Tongue (tissue), 1 donor: ENCODE measurements at regions not wholly inside any gene's neighbourhood (a gene's known extent, or its start where the extent isn't known, plus 50 kb on each side); places are given as distances from the start of the nearest gene placed in this dataset.
A peak's percentile ranks its signal among the peaks of the same experiment; 100 is the strongest.

Experiments
- DNase-seq: peaks from one replicate; pipeline ENCODE4 v3.0.0-alpha.2; 2015

DNA sequence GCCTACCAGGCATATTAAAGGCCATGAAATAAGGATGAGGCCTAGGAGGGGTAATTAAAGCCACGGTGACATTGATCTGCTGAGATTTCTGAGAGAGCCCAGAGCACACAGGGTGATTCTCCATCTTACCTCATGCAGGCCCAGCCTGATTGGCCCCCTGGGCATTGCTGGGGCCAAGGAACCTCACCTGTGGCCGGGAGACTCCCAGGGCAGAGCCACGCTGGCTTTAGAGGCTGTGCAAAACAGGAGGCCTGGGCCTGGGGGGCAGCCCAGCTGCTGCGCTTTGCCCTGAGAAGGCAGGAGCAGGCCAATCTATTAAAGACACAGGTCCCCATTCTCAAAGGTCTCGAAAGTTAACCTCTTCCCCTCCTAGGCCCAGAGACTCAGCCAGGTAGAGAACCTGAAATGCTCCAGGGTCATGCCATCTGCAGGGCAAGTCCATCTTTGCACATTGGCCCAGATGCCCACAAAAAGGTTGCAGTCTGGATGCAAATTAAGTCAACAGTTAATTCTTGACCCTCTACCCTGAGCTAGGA is 1099.7 kb downstream of the BCL11B start:
- no peak for DNase-seq

DNA sequence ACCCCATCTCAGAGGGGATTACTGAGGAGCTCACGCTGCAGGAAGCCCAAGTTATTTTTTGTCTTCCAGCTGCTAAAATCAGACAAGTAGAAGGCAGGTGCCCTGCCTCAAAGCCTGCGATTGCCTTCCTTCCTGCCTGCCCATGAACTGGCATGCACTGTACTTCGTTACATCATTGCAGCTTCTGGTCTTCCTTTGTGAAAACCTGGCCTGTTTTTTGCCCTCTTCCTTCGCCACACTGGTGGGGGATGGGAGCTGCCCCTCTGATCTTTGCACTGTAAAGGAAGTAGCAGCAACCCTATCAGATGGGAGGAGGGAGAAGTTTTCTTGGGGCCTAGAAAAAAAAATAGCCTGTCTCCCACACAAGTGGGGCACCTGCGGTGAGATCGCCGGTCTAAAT is 1098.7 kb downstream of the BCL11B start:
- peak; percentile 48 for DNase-seq

DNA sequence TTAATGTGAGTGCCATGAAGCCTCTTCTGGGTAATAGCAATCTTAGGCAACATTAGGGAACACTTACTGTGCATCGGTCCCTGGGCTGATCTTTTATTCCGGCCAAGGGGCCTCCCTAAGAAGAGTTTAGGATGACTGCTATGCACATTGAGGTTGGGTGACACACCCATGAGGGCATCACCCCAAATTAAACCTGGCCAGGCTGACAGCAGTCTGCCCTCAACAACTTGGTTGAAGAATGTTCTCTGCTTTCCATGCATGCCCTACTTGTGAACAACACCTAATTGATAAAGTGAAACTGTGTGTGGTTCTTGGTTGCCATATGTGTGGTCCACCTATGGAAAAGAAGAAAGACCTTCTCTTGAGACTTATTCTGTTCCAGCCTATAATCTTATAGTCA is 1098.0 kb downstream of the BCL11B start:
- DNase-seq, result no peak

DNA sequence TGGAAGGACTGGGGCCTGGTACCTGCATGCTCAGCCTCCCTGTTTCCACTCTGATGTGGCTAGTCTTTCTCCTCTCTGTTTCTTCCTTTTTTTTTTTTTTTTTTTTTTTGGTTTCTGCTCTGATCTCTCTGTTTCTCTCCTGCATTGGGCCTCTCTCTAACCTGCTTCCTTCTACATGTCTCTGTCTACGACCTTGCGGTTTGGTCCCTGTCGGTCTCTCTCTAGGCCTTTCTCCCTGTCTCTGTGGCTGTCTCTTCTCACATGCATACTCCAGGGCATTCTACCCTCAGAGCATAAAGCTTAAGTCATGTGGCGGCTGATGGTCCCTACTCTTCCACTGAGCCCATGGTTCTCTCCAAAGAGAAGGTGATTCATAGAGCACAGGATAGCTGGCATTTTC is 1096.6 kb downstream of the BCL11B start:
- DNase-seq, result no peak

DNA sequence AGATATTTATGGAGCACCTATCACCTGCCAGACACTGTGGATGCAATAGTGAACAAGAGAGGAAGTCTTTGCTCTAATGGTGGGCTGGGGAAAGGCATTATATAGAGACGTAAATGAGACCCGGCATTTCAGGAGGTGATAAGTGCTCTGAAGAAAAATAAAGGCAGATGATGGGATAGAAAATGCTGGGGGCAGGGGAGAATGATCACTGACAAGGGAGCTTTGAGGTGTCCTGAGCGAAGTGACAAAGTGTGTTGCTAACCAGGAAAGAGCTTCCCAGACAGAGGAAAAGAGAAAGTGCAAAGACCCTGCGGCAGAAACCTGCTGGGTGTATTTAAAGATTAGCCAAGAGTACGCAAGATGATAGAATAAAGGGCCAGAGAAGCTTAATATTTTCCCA is 1096.1 kb downstream of the BCL11B start:
- no peak for DNase-seq

DNA sequence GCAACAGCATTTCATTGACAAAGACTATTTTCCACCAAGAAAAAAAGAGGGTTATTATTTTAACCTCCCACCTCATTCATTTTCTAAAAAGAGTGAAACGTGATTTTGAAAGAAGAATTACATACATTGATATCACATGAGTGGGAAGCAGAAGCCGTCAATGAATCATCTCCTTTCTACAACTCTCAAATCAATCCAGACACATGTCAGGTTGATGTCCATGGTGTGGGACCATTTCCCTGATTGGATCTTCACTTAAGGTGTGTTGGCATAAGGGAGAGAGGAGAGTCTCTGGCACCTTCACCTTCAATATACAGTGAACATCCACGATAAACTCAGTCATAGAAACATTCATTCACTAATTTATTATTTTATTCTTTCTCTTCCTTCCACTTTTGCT is 1095.1 kb downstream of the BCL11B start:
- DNase-seq, result no peak

DNA sequence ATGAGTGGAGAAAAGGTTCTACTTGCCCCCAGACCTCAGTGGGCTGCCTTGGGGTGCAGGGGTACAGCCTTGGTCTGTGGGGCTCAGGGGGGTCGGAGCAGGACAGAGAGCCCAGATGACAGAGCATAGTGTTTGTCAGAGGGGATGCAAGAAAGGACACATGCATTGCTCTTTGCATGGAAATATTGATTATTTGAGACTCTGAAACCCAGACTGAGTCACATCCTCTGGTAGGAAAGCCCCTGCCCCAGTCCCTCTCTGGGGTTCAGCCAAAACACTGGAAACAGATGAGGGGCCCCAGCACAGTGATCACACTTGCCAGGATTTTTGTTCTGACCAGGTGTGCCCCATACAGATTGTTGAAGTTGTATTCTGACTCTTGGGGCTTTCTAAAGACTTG is 1094.4 kb downstream of the BCL11B start:
- no peak for DNase-seq

DNA sequence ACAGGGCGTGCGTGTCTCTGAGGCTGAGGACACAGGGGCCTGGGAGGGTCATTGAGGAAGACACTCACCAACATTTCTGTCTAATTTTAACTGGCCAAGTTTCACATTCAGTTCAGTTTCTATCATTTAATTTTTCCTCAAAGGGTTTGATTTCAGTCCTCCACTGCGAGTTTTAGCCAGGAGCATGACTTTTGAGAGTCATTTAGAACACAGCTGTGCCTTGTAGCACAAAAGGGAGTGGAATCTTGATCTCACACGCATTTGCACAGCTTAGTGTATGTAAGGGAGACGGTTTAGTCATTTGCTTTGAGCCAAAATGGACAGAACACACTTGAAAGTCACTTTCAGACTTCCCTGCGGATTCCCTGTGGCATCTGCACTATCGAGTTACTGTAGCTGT is 1090.8 kb downstream of the BCL11B start:
- DNase-seq, result peak; percentile 37

DNA sequence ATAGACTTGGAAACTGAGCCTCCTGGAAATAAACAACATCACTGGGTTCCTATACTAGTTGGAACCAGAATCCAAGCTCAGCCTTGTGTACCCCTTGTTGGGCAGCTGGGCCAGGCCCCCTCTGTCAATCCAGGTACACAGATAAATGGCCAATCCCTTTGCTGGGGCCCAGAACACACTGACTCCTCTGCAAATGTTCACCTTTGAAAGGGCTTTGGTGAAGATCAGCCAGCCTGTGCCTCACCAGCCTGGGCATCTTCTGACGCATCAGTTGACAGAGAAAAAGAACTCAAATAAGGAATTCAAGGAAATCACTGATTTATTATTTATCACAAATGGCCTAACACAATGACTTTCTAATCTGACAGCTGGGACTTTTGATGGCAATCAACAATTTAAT is 1090.2 kb downstream of the BCL11B start:
- no peak for DNase-seq

DNA sequence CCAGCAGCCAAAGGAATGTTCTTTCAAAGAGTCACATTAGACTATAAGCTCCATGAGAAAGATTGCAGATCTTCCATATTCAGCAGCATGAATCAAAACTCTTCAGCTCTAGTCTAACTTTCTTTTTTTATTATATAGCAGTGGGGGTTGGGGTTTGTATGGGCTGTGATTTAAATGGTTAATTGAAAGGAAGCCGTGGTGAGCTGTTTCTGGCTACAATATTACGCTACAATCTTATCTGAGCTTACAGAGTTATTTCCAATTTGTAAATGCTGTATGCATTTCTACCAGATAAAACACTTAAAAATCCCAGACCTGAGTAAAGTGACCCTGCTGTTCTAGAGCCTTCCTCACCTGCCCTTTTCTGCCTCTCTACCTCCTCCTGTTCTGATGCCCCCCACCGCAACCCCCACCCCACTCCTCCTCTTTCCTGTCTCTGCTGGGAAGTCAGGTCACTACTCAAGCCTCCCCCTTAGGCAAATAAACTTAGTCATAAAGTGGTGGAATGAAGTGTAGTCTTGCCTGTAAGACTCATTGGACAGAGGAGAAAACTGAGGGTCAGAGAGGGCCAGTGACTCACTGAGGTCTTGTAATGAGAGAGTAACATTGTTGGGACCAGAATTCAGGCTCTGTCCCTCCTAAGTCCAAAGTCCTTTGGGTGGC is 1089.5 kb downstream of the BCL11B start:
- no peak for DNase-seq

DNA sequence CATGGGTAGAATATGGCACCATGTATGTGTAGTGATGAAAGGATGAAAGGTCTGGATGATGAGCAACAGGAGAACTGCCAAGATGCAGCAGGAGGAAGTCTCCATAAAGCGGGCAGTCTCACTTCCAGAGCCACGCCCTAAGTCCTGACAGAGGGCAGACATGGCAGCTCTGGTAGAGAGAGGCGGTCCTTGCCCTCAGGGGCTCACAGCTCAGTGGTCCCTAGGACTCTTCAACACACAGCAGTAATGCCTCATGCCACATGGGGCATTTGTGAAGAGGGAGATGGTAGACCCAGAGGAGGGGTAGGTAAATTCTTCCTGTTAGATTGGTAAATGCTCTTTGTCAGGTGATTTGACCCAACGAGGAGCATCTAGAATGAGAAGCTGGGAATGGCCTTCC is 1088.4 kb downstream of the BCL11B start:
- no peak for DNase-seq

DNA sequence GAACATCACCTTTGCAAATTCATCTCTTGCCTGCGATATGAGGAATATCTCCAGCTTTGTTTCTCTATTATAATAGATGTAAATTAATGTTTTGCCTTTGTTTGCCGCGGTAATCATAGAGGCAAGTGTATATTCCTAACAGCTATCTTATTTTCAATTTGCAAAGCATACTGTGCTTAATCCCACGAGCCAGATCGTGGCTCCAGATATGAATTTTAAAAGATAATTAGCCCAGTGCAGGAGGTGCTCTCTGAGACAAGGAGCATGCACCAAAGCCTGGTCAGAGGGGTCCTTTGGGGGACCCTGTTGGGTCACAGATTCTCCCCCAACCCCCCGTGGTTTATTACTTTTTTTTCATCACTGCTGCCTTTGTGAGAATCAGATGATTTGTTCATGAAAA is 1087.5 kb downstream of the BCL11B start:
- DNase-seq, result no peak

DNA sequence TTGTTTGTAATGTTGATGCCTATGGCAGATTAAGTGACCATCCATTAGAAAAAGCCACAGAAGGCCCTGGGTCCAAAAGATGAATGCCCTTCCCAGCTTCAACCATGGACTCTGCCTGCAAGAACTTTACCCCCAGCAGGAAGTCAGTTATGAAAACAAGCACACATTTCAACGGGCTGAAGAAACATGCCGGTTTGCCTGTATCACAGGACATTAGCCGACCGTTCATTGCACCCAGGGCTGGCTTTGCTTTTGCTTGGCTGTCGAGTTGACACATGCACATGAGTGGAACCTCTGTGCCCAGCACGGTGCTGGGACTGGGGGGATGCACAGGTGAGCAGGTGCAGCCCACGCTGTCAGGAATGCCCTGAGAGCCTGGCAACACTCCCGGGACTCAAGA is 1087.0 kb downstream of the BCL11B start:
- DNase-seq, result no peak

DNA sequence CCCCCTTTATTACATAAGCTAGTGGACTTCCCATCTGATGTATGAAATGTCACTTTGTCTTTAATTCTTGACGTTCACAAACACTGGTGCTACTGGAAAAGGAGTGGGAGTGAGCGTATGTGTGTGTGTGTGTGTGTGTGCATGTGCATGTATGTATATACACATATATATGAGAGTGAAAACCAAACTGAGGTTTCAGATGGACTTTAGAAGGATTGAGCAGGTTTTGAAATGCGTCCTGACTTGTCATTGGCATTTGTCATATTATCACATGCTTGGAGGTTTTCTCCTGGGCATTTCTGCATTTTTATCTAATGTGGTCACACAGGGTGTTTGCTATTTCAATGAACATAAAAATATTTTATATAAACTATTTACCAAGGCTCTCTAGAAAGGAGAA is 1085.9 kb downstream of the BCL11B start:
- no peak for DNase-seq

DNA sequence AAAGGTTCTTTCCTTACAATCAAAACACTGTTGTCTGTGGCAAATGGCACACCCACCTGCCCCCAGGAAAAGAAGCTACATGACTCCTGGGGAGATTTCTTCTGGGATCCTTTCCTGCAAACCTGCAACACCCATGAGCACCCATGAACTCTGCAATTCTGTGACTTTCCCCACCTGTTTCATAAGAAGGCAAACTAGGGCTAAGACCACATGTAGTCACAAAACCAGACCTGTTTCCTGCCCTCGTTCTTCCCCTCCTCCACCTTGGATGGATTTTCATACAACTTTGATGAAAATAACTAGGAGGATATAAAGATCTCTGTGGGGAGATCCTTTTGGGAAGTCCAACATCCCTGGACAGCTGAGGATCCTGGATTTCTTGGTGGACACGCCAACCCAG is 1084.7 kb downstream of the BCL11B start:
- no peak for DNase-seq

DNA sequence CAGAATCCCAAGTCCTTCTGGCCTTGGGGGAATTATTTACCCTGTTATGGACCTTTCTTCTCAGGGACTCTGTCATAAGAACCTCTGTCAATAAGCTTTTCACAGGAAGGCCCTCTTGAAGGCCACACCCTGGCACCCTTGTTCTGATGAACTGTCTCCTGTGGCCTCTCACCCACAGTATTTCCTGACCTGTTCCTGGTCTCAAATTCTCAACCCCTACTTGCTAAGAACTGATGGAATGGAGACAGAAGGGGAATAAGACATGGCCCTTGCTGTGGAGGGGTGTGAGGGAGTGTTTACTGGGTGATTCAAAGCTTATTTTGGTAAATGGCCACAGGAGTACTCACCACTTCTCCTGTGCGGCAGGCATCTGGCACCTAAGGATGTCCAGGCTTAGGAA is 1082.9 kb downstream of the BCL11B start:
- DNase-seq, result no peak

DNA sequence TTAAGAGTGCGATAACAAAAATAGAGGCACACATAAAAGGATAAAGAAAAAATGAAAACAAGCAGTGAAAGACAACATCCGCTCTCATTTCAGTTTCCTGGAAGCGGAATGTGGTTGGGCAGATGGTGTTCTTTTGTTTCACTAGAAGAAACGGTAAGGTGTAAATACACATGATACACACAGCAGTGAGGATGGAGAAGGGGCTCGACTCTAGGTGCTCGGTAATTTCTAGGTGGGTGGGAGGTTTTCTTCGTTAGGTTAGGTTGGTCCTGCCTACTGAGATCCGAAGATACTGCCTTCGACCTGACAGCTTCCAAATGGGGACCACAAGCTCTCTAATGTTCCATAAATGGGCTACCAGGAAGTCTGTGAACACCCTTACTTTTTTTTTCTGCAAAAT is 1082.5 kb downstream of the BCL11B start:
- DNase-seq, result no peak

DNA sequence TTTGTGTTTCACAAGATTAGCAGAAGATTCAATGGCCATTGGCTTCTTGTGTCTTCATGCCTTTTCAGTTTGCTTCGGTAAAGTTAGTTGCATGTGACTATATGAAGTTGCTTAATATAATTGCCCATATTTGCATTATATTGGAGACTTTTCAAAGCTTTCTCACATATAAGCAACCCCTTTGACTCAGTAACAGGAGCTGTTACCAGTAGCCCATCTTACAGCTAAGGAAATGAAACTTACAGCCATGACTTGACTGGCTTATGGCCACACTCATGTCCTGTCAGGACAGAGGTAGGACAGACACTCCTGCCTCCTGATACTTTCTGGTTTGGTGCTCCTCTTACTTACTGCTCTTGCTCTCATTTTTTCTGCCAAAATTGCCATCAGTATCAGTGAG is 1082.1 kb downstream of the BCL11B start:
- DNase-seq, result no peak

DNA sequence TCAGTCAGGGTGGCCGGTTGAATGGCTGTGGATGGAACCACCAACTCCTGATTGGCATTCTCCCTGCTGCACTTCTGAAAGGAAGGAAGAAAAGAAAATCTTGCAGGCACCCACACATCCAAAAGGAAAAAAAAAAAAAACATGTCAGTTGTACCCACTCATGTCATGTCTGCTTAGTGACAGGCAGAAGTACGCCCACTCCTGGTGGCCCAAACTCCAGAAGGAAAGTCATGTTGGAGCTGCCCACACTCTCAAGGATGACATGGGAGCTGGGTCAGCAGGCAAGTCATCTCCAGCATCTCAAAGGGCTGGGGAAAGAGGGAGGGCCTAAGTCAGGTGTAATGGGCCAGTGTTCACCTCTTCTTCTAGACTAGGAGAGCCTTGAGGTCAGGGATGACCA is 1079.1 kb downstream of the BCL11B start:
- DNase-seq, result no peak

DNA sequence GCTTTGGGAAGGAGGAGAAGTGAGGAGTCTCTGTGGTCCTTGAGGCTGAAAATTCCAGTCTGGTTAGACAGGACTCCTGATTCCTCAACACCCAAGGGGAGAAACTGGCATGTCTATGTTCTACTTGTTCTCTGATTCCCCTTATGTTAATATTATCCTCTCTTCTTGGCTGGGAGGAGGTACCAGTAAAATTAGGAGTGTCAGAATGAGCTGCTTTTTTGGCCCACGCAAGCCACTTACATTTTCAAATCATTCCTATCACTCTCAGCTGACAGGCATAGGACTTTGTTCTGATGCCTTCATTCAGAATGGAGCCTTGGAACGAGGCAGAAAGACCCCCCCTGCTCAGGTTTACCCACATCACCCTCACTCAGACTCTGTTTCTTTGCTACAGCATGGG is 1077.2 kb downstream of the BCL11B start:
- DNase-seq, result no peak

DNA sequence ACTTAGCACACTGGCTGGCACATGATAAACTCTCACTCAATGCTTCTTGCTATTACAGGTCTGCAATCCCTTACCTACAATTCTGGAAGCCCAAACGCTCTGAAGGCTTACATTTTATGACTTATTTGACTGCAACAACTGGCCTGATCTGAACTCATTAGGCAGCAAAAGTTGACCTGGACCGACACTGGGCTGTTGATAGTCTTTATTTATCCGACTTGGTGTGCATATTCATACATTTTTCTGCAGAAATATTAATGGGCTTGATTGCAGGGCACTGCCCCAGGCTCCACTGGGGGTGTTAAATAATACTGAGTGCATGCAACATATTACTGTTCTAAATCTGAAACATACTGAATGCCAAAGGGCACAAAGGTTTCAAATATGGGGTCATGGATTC is 1076.7 kb downstream of the BCL11B start:
- DNase-seq, result no peak

DNA sequence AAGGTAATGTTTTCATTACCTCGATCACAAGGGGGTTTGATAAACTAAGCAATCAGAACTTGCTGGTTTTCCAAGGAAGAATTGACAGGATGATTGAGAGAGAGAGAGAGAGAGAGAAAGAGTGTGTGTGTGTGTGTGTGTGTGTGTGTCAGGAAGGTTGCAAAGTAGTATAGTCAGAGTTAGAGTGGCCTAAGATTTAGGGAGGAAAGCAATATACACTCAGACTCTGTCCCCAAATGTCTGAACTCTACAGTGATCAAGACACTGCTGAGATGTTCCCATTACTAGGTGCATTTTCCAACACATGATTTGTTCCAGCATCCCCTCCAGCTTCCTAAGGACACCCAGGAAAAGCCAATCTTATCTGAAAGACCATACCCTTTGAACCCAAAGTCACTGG is 1074.1 kb downstream of the BCL11B start:
- no peak for DNase-seq

DNA sequence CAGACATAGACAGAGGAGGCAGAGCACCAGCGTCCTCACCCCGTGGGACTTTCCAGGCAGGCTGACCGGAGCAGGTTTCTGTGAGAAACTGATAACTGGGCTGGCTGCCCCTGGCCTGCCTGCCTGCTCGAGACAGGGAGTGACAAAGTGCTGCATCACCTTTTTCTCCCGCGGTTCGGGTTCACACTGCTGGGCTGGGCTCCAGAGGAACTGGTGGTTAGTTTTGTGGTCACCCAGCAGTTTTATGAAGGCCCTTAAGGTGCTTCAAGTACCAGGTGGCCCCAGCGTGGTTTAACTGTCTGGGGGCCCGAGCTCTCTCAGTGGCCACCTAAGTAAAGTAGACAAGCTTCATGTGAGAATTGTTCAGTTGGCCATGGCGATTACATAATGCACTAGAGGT is 1073.6 kb downstream of the BCL11B start:
- no peak for DNase-seq

DNA sequence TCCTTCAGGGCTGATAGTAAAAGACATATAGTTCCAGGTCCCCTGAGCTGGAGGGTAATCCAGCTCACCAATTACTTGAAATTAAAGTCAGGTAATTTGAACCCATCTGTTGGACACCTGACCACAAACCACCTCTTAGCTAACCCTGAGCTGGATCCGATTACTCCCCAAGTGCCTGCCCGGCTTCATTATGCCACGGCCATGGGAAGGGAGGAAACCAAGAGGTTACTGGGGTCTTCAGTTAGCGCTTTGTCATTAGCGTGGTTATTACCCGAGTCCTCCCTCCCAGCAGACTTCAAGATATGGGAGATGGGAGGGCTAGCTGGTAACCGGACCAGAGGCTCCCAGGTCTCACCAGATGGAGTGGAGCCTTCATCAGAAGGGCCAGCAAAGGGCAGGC is 1071.4 kb downstream of the BCL11B start:
- DNase-seq, result no peak

DNA sequence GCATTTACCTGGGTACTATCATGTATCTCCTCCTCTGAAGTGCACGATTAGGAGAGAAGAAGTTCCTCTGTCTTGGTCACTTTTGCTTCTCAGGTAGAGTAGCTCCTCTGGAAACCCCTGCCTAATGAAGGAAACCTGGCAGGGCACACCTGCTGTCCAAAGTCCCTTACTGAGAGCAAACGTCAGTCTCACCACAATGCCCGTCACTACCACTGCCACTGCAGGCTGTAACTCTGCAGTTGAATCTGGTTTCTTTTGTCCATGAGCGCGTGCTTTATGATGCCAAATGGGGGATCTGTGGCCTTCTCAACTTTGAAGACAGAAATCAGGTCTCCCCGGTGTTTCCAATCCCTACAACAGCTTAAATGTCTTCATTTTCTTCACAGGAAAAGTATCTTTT is 1068.6 kb downstream of the BCL11B start:
- DNase-seq, result no peak
